ENCODE measurements at regions not wholly inside any gene's neighbourhood (a gene's known extent, or its start where the extent isn't known, plus 50 kb on each side); places are given as distances from the start of the nearest gene placed in this dataset.

GRCh38 chr7:42337225-42337905, 100.4 kb upstream of the GLI3 start:
- no peak for DNase-seq
- in situ Hi-C loops (cut with HindIII; ENCODE audit: low pct_ligation_motif_present, low pct_unique_long_range_greater_than_20kb, low sequenced_read_pairs), result no loop called here

- no peak for DNase-seq
- in situ Hi-C loops (cut with HindIII; ENCODE audit: low pct_ligation_motif_present, low pct_unique_long_range_greater_than_20kb, low sequenced_read_pairs), result no loop called here
These were observed 95.7 kb upstream of the GLI3 start for GRCh38 chr7:42332605-42333222.

GRCh38 chr7:42319631-42320030, 82.6 kb upstream of the GLI3 start:
- in situ Hi-C loops (cut with HindIII; ENCODE audit: low pct_ligation_motif_present, low pct_unique_long_range_greater_than_20kb, low sequenced_read_pairs), result no loop called here
- DNase-seq, result no peak

- in situ Hi-C loops (cut with HindIII; ENCODE audit: low pct_ligation_motif_present, low pct_unique_long_range_greater_than_20kb, low sequenced_read_pairs), result no loop called here
- DNase-seq, result no peak
These were observed 78.6 kb upstream of the GLI3 start for GRCh38 chr7:42315631-42316030.

GRCh38 chr7:42315103-42315502, 78.1 kb upstream of the GLI3 start:
- DNase-seq, result no peak
- in situ Hi-C loops (cut with HindIII; ENCODE audit: low pct_ligation_motif_present, low pct_unique_long_range_greater_than_20kb, low sequenced_read_pairs), result no loop called here

- in situ Hi-C loops (cut with HindIII; ENCODE audit: low pct_ligation_motif_present, low pct_unique_long_range_greater_than_20kb, low sequenced_read_pairs), result no loop called here
- no peak for DNase-seq
These were observed 77.7 kb upstream of the GLI3 start for GRCh38 chr7:42314696-42315095.

GRCh38 chr7:42311195-42311594, 74.2 kb upstream of the GLI3 start:
- in situ Hi-C loops (cut with HindIII; ENCODE audit: low pct_ligation_motif_present, low pct_unique_long_range_greater_than_20kb, low sequenced_read_pairs), result no loop called here

GRCh38 chr7:42292991-42293521, 56.0 kb upstream of the GLI3 start:
- in situ Hi-C loops (cut with HindIII; ENCODE audit: low pct_ligation_motif_present, low pct_unique_long_range_greater_than_20kb, low sequenced_read_pairs), result no loop called here
- DNase-seq, result no peak

More at GRCh38 chr7:42311195-42311594, 74.2 kb upstream of the GLI3 start:
- no peak for DNase-seq

GRCh38 chr7:42289473-42289872, 52.5 kb upstream of the GLI3 start:
- in situ Hi-C loops (cut with HindIII; ENCODE audit: low pct_ligation_motif_present, low pct_unique_long_range_greater_than_20kb, low sequenced_read_pairs), result no loop called here

More at GRCh38 chr7:42289473-42289872, 52.5 kb upstream of the GLI3 start:
- no peak for DNase-seq
